ENCODE measurements at regions not wholly inside any gene's neighbourhood (a gene's known extent, or its start where the extent isn't known, plus 50 kb on each side); places are given as distances from the start of the nearest gene placed in this dataset.

DNA sequence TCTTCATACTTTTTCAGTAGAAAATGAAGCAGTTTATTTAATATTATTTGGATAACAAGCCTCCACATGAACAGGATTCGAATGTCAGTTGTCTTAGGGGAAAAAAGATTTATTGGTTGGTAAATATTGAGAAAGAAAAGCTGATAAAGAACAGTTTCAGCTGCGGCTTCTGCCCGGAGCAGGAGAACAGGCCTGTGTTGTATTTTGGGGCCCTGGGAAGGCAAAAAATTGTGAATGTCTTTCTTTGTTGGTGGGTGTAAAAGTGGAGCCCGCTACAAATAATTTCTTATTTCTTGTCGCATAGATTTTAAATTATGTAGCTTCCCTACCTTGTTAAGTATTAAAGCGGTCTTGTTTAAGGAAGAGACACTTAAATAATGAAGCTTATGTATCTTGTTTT lies 90.5 kb upstream of the PAX1 start:
- TF ChIP-seq, protein P1, sequence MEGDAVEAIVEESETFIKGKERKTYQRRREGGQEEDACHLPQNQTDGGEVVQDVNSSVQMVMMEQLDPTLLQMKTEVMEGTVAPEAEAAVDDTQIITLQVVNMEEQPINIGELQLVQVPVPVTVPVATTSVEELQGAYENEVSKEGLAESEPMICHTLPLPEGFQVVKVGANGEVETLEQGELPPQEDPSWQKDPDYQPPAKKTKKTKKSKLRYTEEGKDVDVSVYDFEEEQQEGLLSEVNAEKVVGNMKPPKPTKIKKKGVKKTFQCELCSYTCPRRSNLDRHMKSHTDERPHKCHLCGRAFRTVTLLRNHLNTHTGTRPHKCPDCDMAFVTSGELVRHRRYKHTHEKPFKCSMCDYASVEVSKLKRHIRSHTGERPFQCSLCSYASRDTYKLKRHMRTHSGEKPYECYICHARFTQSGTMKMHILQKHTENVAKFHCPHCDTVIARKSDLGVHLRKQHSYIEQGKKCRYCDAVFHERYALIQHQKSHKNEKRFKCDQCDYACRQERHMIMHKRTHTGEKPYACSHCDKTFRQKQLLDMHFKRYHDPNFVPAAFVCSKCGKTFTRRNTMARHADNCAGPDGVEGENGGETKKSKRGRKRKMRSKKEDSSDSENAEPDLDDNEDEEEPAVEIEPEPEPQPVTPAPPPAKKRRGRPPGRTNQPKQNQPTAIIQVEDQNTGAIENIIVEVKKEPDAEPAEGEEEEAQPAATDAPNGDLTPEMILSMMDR (conservative IDR thresholded peaks at IDR 0.05; ENCODE audit: low read depth, low read length) = no peak
- no peak for TF ChIP-seq EZH2 (IDR thresholded peaks at IDR 0.05; ENCODE audit: low read length, unreplicated experiment)
